Heart left ventricle (tissue), 13 donors: ENCODE measurements at regions not wholly inside any gene's neighbourhood (a gene's known extent, or its start where the extent isn't known, plus 50 kb on each side); places are given as distances from the start of the nearest gene placed in this dataset.

ENCODE experiments used
- CTCF ChIP-seq, 12 donors: fragments of 200-600 bp; sonication (generic) in 4 of 12; IDR thresholded peaks; one replicate each; pipeline versions ENCODE4 v1.5.0 to v1.8.0; 2018 to 2022; ENCODE audit warnings: antibody characterized with exemption in 12 of 12, mild to moderate bottlenecking in 5 of 12
- POLR2A ChIP-seq, 2 donors: fragments of 450-650 bp; IDR thresholded peaks; one replicate each; pipeline ENCODE4 v1.6.1; 2017; ENCODE audit warnings: antibody characterized with exemption in 2 of 2, mild to moderate bottlenecking in 2 of 2, moderate library complexity in 2 of 2
- donor health status: ischemic (EF 13 %, LVEDD 7.1; RV severe dilation, severe dysfunction).
- donor health status: DM: no; HTN: yes; CAD: no.
- donor health status: DM: no; HTN: no; CAD: no.
- donor health status: ischemic (EF 25% LVEDD 6.9; RV normal size, moderate dysfunction).
- donor health status: ischemic (EF 25% LVEDD 5.7; RV mildly dilated, moderate dysfunction).
- donor health status: ischemic (EF 35%, LVEDD 5.7; RV mildly dilated, moderate dysfunction).
- donor health status: nonischemic (EF 11% LVEDD 7.7; RV severe dilation, severe dysfunction).
- donor health status: DM: yes; HTN: yes; CAD: no.
- donor health status: PGD.
- donor health status: ischemic (EF 29% LVEDD 5.4; RV normal size, mild dysfunction).
- donor health status: nonischemic (EF 23%, LVEDD 6.1; RV moderate dilation, normal function).

GRCh38 chr3:145383416-145383815 lies 777.6 kb downstream of the PLOD2 start:
- TF ChIP-seq POLR2A (IDR thresholded peaks at IDR 0.05) = no peak
- no peak for TF ChIP-seq CTCF (IDR thresholded peaks at IDR 0.05)
